Astrocyte (in vitro differentiated cells and primary cell): ENCODE measurements at regions not wholly inside any gene's neighbourhood (a gene's known extent, or its start where the extent isn't known, plus 50 kb on each side); places are given as distances from the start of the nearest gene placed in this dataset.

Experiments
- EZH2 ChIP-seq: IDR thresholded peaks from 2 replicates; pipeline ENCODE4 v1.6.1; 2012; ENCODE audit warnings: mild to moderate bottlenecking, low read length, inconsistent platforms; ENCODE audit not compliant: insufficient read depth
- TF ChIP-seq, protein P1 (sequence below): IDR thresholded peaks from 2 replicates; pipeline ENCODE4 v1.5.1; 2011; ENCODE audit warnings: low read depth, mild to moderate bottlenecking, inconsistent platforms, low read length, moderate library complexity; ENCODE audit not compliant: insufficient read depth

DNA sequence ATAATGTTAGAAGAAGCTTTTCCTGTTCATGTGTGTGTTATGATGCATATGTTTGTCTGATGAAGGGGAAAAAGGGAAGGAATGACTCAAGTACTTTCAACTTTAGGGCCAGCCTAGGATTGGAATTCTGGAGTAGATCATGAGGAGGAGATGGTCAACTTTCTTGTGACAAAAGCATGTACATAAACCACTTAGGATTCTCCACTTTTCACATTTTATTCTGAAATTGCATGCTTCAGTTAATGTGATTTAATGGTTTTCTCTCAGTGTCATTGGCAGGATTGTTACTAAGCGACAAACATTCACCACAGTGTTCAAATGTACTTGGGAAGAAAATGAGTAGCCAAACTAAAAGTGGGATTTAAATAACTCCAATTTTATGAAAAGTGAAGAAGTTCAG is 80.1 kb downstream of the UTRN start:
- TF ChIP-seq, protein P1, sequence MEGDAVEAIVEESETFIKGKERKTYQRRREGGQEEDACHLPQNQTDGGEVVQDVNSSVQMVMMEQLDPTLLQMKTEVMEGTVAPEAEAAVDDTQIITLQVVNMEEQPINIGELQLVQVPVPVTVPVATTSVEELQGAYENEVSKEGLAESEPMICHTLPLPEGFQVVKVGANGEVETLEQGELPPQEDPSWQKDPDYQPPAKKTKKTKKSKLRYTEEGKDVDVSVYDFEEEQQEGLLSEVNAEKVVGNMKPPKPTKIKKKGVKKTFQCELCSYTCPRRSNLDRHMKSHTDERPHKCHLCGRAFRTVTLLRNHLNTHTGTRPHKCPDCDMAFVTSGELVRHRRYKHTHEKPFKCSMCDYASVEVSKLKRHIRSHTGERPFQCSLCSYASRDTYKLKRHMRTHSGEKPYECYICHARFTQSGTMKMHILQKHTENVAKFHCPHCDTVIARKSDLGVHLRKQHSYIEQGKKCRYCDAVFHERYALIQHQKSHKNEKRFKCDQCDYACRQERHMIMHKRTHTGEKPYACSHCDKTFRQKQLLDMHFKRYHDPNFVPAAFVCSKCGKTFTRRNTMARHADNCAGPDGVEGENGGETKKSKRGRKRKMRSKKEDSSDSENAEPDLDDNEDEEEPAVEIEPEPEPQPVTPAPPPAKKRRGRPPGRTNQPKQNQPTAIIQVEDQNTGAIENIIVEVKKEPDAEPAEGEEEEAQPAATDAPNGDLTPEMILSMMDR, result no peak
- TF ChIP-seq EZH2, result no peak
